ENCODE measurements at regions not wholly inside any gene's neighbourhood (a gene's known extent, or its start where the extent isn't known, plus 50 kb on each side); places are given as distances from the start of the nearest gene placed in this dataset.
"Not testable (repeated sequence)": the region's sequence is repeated elsewhere in the genome, so short reads cannot be mapped to it uniquely, and the experiment has no call there.

DNA sequence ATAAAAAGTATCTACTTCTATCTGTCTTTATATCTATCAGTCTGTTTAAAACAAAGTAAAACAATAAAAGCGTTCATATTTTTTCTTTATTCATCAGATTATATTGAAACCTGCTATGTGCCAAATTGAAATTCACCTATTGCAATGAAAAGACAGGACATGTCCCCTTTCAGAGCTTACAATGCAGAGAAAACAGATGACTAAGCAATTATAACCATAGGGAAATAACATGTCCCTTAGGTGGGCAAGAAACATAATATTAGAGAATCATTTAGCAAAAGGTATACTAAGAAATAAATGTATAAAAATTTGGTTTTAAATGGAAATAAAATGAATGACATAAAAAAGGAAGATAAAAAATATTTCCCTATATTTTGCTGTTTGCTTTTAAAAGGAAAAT is 1421.3 kb downstream of the FSCB start:
- DNase-seq: no peak

GRCh38 chr14:43067372-43067771 is 1439.7 kb downstream of the FSCB start:
- DNase-seq: not testable (repeated sequence)

- DNase-seq: no peak
Measured at GRCh38 chr14:43056106-43056505, 1449.4 kb downstream of the LRFN5 start.

DNA sequence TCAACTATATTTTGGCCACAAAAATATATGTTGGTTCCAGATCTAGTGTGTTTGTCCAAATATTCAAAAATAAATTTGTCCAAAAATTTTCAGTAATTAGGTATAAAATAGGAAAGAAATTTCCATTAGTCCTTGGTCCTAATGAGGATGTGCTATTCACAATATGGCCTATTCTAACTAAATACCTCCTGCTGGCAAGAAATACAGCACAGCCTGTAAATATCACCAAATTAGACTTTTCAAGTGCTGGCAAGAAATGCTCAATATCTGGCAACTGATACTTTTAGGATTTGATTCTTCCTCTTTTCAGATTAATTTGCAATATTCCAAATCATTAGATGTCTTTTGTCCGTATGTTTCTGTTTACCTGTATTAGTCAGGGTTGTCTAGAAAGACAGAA is 1446.2 kb downstream of the LRFN5 start:
- DNase-seq: no peak

- no peak for DNase-seq
Measured at GRCh38 chr14:43043850-43044249, 1437.2 kb downstream of the LRFN5 start.

DNA sequence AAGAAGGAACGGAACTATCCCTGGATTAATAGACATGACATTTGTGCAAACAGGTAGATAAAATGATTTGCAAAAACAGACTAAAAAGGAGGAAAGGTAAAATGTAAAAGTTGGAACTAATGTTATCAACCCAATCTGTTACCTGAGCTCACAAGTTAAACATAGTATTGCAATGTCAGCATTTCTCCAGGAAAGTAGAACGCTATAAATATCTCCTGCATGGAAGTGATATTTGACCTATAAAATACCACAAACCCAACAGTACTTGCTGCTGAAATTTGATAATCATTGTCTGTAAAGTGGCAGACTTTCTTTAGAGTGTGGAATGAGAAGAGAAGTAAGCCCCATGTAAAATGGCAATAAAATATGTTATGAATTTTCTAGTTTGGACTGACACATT is 1435.7 kb downstream of the LRFN5 start:
- no peak for DNase-seq

GRCh38 chr14:43041976-43042375 is 1435.3 kb downstream of the LRFN5 start:
- DNase-seq: no peak

- DNase-seq: no peak
Measured at GRCh38 chr14:43041207-43041606, 1434.5 kb downstream of the LRFN5 start.

GRCh38 chr14:43039881-43040280 is 1433.2 kb downstream of the LRFN5 start:
- no peak for DNase-seq

DNA sequence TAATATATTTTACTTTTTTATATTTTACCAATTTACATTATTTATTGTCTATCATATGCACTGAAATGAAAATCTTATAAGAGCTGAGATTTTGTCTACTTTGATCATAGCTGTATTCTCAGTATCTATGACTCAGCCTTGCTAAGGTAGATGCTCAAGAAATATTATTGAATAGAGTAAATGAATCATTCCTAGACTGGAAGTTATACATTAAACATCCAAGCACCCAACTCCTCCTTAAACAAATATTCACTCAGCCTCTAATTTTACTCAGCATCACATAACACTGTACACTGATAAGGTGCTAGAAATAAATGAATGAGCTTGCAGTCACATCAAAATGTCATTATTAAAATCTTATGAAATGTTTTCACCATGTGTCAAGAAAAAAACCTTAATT is 1424.9 kb downstream of the LRFN5 start:
- DNase-seq: no peak

GRCh38 chr14:43022094-43022800 is 1415.6 kb downstream of the LRFN5 start:
- no peak for DNase-seq

GRCh38 chr14:43019826-43020225 is 1413.2 kb downstream of the LRFN5 start:
- no peak for DNase-seq

DNA sequence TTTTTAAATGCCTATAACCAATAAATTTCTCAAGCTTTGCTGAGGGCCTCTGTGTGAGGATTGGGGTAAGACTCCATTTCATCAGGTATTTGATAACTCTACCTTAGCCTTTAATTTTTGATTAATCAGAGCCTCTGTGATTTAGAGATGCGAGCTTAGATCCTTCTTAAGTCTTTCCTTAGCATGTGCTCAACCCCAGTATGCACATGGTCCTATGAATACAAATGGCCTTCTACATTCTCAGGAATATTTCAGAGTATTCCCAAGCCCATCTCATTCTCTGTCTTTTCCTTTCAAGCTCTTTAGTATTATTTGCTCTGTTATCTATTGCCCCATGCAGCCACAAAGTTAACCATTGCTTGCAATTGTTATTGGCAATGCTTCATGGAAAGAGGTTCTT is 1407.7 kb downstream of the LRFN5 start:
- no peak for DNase-seq

- DNase-seq: no peak
Measured at GRCh38 chr14:43012817-43013216, 1406.1 kb downstream of the LRFN5 start.

DNA sequence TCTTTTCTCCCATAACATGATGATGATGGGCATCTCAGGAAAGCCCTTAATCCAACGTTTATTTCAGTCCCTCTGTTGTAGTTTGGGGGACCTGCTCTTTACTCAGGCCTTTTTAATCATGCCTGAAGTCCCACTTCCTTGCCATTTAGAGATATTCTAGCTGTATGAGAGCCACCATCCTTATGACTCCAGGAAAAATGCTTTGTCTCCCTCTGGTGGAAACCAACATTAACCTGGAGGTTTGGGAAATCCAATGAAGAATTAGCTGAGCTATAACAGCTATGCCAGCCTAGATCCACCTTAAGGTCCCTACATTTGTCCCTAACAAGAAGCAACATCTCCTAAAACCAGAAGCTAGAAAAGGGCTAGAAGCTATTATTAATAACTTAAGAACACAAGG is 1399.1 kb downstream of the LRFN5 start:
- no peak for DNase-seq

GRCh38 chr14:43003845-43004244 is 1397.2 kb downstream of the LRFN5 start:
- DNase-seq: no peak

GRCh38 chr14:43001731-43002130 is 1395.1 kb downstream of the LRFN5 start:
- DNase-seq: no peak

GRCh38 chr14:42994051-42994736 is 1387.5 kb downstream of the LRFN5 start:
- DNase-seq: no peak

GRCh38 chr14:42992930-42993329 is 1386.3 kb downstream of the LRFN5 start:
- DNase-seq: no peak

GRCh38 chr14:42980419-42980818 is 1373.7 kb downstream of the LRFN5 start:
- DNase-seq: no peak

DNA sequence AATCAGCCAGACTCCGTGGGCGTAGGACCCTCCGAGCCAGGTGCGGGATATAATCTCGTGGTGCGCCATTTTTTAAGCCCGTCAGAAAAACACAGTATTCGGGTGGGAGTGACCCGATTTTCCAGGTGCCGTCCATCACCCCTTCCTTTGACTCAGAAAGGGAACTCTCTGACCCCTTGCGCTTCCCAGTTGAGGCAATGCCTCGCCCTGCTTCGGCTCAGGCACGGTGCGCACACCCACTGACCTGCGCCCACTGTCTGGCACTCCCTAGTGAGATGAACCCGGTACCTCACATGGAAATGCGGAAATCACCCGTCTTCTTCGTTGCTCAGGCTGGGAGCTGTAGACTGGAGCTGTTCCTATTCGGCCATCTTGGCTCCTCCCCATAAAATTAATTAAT is 1366.5 kb downstream of the LRFN5 start:
- not testable (repeated sequence) for DNase-seq

DNA sequence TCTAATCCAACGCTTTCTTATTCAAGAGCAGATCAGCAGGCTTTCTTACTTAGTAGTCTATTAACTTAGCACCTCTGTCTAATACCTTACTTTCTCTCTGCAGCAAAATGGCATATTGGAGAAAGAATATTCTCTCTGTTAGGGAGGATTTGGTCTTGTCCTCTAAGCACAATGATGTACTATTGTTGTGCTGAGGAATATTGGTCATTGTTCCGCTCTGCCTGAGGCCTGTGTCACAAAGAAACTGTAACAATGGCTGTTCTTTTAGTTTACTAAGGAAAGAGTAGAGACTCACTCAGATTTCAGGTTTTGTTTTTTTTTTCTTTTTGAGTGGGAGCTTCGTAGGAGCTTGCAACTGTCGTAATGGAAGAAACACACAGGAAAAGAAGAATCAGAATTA is 1358.8 kb downstream of the LRFN5 start:
- no peak for DNase-seq

GRCh38 chr14:42961509-42961908 is 1354.8 kb downstream of the LRFN5 start:
- DNase-seq: no peak

GRCh38 chr14:42950363-42950762 is 1343.7 kb downstream of the LRFN5 start:
- DNase-seq: no peak
